ENCODE measurements at regions not wholly inside any gene's neighbourhood (a gene's known extent, or its start where the extent isn't known, plus 50 kb on each side); places are given as distances from the start of the nearest gene placed in this dataset.

- ChIA-PET CTCF (no interaction called here), POLR2A (no interaction called here)
- intact Hi-C loops (cut with micrococcal nuclease; ENCODE audit: unreplicated experiment), result no loop called here
- no peak for DNase-seq (ENCODE audit: low read depth, low spot score)
- no peaks in the 10 kb centered on the region for H3K4me1 ChIP-seq (ENCODE audit: control insufficient read depth, insufficient read depth, low read length)
- no peaks in the 10 kb centered on the region for H3K36me3 ChIP-seq (ENCODE audit: control insufficient read depth, insufficient read depth, low read length)
- H3K4me3 ChIP-seq (ENCODE audit: low read depth in 2 of 2, low read length in 2 of 2), result no peak overlapping the region
- H3K27ac ChIP-seq (ENCODE audit: low read length), result no peak overlapping the region
- no peak for ATAC-seq
- no peaks in the 10 kb centered on the region for H3K9me3 ChIP-seq (ENCODE audit: control insufficient read depth, insufficient read depth, low read depth, low read length)
- no TSS peak for BruUV-seq (replicated peaks)
- in situ Hi-C loops (cut with HindIII; ENCODE audit: low pct_unique_long_range_greater_than_20kb, low sequenced_read_pairs), result no loop called here
- H3K27me3 ChIP-seq (ENCODE audit: control insufficient read depth, insufficient read depth, low read length), result no peaks in the 10 kb centered on the region
- TF ChIP-seq REST (IDR thresholded peaks at IDR 0.05; ENCODE audit: insufficient read depth in 1 of 2, low read depth in 2 of 2, low read length in 1 of 2) (no peak), SIN3A (IDR thresholded peaks at IDR 0.05; ENCODE audit: borderline replicate concordance, insufficient read depth, low read depth, low read length) (no peak), TCF7L2 (IDR thresholded peaks at IDR 0.05; ENCODE audit: low read depth, low read length) (no peak), POLR2AphosphoS5 (IDR thresholded peaks at IDR 0.05; ENCODE audit: low read depth, low read length) (no peak), CTCF (IDR thresholded peaks at IDR 0.05) (no peak)
Observed at GRCh38 chr2:59998324-59998723, 555.1 kb downstream of the BCL11A start.

GRCh38 chr2:59997371-59997770 lies 556.1 kb downstream of the BCL11A start:
- no peak for ATAC-seq
- Histone ChIP-seq H3K27ac (ENCODE audit: low read length) (no peak overlapping the region), H3K27me3 (ENCODE audit: control insufficient read depth, insufficient read depth, low read length) (no peaks in the 10 kb centered on the region), H3K36me3 (ENCODE audit: control insufficient read depth, insufficient read depth, low read length) (no peaks in the 10 kb centered on the region), H3K4me3 (ENCODE audit: low read depth in 2 of 2, low read length in 2 of 2) (no peak overlapping the region), H3K4me1 (ENCODE audit: control insufficient read depth, insufficient read depth, low read length) (no peaks in the 10 kb centered on the region), H3K9me3 (ENCODE audit: control insufficient read depth, insufficient read depth, low read depth, low read length) (no peaks in the 10 kb centered on the region)
- no peak for DNase-seq (ENCODE audit: low read depth, low spot score)
- no TSS peak for BruUV-seq (replicated peaks)
- ChIA-PET CTCF (no interaction called here), POLR2A (no interaction called here)
- intact Hi-C loops (cut with micrococcal nuclease; ENCODE audit: unreplicated experiment), result no loop called here
- in situ Hi-C loops (cut with HindIII; ENCODE audit: low pct_unique_long_range_greater_than_20kb, low sequenced_read_pairs), result no loop called here
- TF ChIP-seq SIN3A (IDR thresholded peaks at IDR 0.05; ENCODE audit: borderline replicate concordance, insufficient read depth, low read depth, low read length) (no peak), POLR2AphosphoS5 (IDR thresholded peaks at IDR 0.05; ENCODE audit: low read depth, low read length) (no peak), CTCF (IDR thresholded peaks at IDR 0.05) (no peak), REST (IDR thresholded peaks at IDR 0.05; ENCODE audit: insufficient read depth in 1 of 2, low read depth in 2 of 2, low read length in 1 of 2) (no peak), TCF7L2 (IDR thresholded peaks at IDR 0.05; ENCODE audit: low read depth, low read length) (no peak)
